HG02973 (cell line): ENCODE measurements at regions not wholly inside any gene's neighbourhood (a gene's known extent, or its start where the extent isn't known, plus 50 kb on each side); places are given as distances from the start of the nearest gene placed in this dataset.
A peak's percentile ranks its signal among the peaks of the same experiment; 100 is the strongest.

Source experiments
- ATAC-seq: cut with Tn5 transposase; IDR thresholded peaks from one replicate; pipeline ENCODE4 v1.9.1; 2021; ENCODE audit warnings: moderate library complexity; ENCODE audit not compliant: unreplicated experiment

- ATAC-seq: no peak
Measured at GRCh38 chr13:77480066-77480465, 55.4 kb upstream of the SCEL start.

- ATAC-seq: no peak
Measured at GRCh38 chr13:77479326-77479725, 56.2 kb upstream of the SCEL start.

- ATAC-seq: no peak
Measured at GRCh38 chr13:77477299-77477848, 58.1 kb upstream of the SCEL start.

GRCh38 chr13:77476456-77476855, 59.0 kb upstream of the SCEL start:
- ATAC-seq: no peak

- ATAC-seq: no peak
Measured at GRCh38 chr13:77475345-77476084, 60.0 kb upstream of the SCEL start.

GRCh38 chr13:77470986-77471385, 64.5 kb upstream of the SCEL start:
- no peak for ATAC-seq

- ATAC-seq: no peak
Measured at GRCh38 chr13:77466753-77467422, 68.6 kb upstream of the SCEL start.

- ATAC-seq: no peak
Measured at GRCh38 chr13:77465603-77466195, 69.8 kb upstream of the SCEL start.

- ATAC-seq: no peak
Measured at GRCh38 chr13:77460195-77460594, 75.3 kb upstream of the SCEL start.

GRCh38 chr13:77459592-77459991, 75.9 kb upstream of the SCEL start:
- no peak for ATAC-seq

GRCh38 chr13:77458736-77459135, 76.8 kb upstream of the SCEL start:
- no peak for ATAC-seq

- ATAC-seq: no peak
Measured at GRCh38 chr13:77457966-77458365, 77.5 kb upstream of the SCEL start.

- no peak for ATAC-seq
Measured at GRCh38 chr13:77456271-77456670, 79.2 kb upstream of the SCEL start.

GRCh38 chr13:77449265-77449664, 86.2 kb upstream of the SCEL start:
- no peak for ATAC-seq

- no peak for ATAC-seq
Measured at GRCh38 chr13:77448689-77449088, 86.8 kb upstream of the SCEL start.

- no peak for ATAC-seq
Measured at GRCh38 chr13:77443511-77443910, 92.0 kb upstream of the SCEL start.

GRCh38 chr13:77437267-77437666, 98.2 kb upstream of the SCEL start:
- no peak for ATAC-seq

GRCh38 chr13:77434289-77434688, 101.2 kb upstream of the SCEL start:
- ATAC-seq: no peak

GRCh38 chr13:77431449-77431848, 104.1 kb upstream of the SCEL start:
- ATAC-seq: peak; percentile 26

GRCh38 chr13:77430377-77430951, 103.6 kb upstream of the MYCBP2 start:
- peak; percentile 47 for ATAC-seq

GRCh38 chr13:77429320-77430142, 102.6 kb upstream of the MYCBP2 start:
- ATAC-seq: peak; percentile 75
